ENCODE measurements at regions not wholly inside any gene's neighbourhood (a gene's known extent, or its start where the extent isn't known, plus 50 kb on each side); places are given as distances from the start of the nearest gene placed in this dataset.

DNA sequence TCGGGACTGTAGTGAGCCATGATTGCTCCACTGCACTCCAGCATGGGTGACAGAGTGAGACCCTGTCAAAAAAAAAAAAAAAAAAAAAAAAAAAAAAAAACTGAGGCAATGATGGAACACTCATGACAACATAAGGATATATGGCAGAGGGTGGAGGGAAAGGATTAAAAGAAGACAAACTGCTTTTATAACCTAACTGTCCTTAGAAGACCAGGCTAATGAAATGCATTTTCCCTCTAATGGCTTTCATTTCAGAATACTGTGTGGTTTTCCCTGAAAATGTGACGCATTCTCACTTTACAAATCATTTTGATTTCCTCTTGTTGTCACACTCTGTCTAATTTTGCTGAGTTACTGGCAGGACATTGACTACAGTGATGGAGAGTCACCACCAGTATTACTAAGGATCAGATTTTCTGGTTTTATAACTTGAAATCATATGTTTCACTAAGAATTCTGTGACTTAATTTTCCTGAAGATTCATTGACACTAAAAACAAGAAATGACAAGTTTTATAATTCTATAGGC, 137.6 kb upstream of the SSTR1 start:
- no peak for TF ChIP-seq CTCF (IDR thresholded peaks at IDR 0.05; ENCODE audit: extremely low read depth, missing control alignments)
- no peak for DNase-seq (ENCODE audit: low spot score)

DNA sequence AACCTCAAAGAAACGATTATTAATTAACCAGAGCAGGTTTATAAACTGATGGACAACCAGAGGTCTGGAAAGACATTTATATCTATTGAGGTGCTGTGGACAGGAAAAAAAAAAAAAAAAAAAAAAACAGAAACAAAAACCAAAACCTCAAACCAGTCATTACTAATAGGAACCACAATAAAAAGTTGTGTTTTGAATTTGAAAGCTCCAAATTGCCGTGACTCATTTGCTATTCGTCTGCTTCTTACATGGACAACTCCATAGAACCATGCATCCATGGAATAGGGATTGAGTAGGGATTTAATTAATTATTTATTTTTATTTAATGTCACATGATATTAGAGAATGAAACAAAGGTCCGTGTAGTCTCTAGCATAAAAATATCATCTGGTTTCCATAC, 134.1 kb upstream of the SSTR1 start:
- no peak for TF ChIP-seq CTCF (IDR thresholded peaks at IDR 0.05; ENCODE audit: extremely low read depth, missing control alignments)
- DNase-seq (ENCODE audit: low spot score), result no peak

GRCh38 chr14:38074081-38074480, 133.6 kb upstream of the SSTR1 start:
- no peak for DNase-seq (ENCODE audit: low spot score)
- no peak for TF ChIP-seq CTCF (IDR thresholded peaks at IDR 0.05; ENCODE audit: extremely low read depth, missing control alignments)

- no peak for TF ChIP-seq CTCF (IDR thresholded peaks at IDR 0.05; ENCODE audit: extremely low read depth, missing control alignments)
- DNase-seq (ENCODE audit: low spot score), result no peak
Observed at GRCh38 chr14:38074754-38075153, 132.9 kb upstream of the SSTR1 start.

- DNase-seq (ENCODE audit: low spot score), result no peak
- no peak for TF ChIP-seq CTCF (IDR thresholded peaks at IDR 0.05; ENCODE audit: extremely low read depth, missing control alignments)
Observed at GRCh38 chr14:38078393-38078792, 129.3 kb upstream of the SSTR1 start.

DNA sequence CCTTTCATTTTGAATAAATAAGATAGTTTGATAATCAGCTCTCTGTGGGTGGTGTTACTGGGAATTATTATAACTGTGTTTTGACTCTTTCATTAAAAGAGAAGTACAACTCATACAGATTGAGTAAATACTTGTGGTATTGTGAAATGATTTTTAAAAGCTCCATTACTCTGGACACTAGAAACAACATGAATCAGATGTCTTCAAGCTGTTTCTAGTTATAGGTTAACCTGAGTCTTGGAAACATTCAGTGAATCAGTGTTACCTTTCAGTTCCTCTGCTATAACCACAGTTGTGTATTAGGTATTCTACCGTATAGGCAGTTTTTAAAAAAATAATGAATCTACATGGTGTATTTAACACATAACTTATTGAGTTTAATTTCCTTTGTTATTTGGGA, 128.4 kb upstream of the SSTR1 start:
- no peak for TF ChIP-seq CTCF (IDR thresholded peaks at IDR 0.05; ENCODE audit: extremely low read depth, missing control alignments)
- peak; percentile 5 for DNase-seq (ENCODE audit: low spot score)

GRCh38 chr14:38079886-38080285, 127.8 kb upstream of the SSTR1 start:
- DNase-seq (ENCODE audit: low spot score), result no peak
- TF ChIP-seq CTCF (IDR thresholded peaks at IDR 0.05; ENCODE audit: extremely low read depth, missing control alignments), result no peak

Measured in GM20000 (cell line).